ENCODE measurements at regions not wholly inside any gene's neighbourhood (a gene's known extent, or its start where the extent isn't known, plus 50 kb on each side); places are given as distances from the start of the nearest gene placed in this dataset.

DNA sequence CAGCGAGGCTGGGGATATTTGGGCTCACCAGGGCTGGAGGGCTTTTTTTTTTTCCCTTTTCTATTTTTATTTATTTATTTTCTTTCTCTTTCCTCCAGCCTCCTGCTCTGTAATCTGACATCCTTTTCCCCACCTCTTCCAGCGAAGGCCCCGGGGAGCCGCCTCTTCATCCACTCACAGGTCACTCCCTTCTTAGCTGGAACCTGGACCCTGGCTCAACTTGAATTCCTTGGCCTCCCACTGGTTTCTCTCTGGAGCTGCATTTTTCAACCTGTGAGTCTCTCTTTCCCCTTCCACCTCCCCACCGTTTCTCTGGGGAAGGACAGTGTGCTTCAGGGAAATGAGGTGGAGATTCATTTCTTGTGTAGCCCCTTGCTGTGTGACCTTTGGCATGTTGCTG lies 82.0 kb downstream of the MRM1 start:
- ChIA-PET RAD21 (ENCODE audit: low non-redundant PET in 1 of 2, low total read pairs in 2 of 2, uncharacterized antibody in 2 of 2, unreplicated experiment in 2 of 2) (no interaction called here), POLR2A (no interaction called here), CTCF (no interaction called here)
- H3K27ac ChIP-seq (ENCODE audit: low read depth, low read length) = no peak overlapping the region
- no peak for DNase-seq (ENCODE audit: low read depth, low spot score)
- no peaks in the 10 kb centered on the region for H3K36me3 ChIP-seq (ENCODE audit: control insufficient read depth in 1 of 2, insufficient read depth in 2 of 2, low read length in 2 of 2)
- H4K20me1 ChIP-seq (ENCODE audit: insufficient read depth) = no peaks in the 10 kb centered on the region
- intact Hi-C loops (cut with micrococcal nuclease) = no loop called here
- no peaks in the 10 kb centered on the region for H3K9me2 ChIP-seq (ENCODE audit: insufficient read depth)
- H3K4me2 ChIP-seq (ENCODE audit: low read length) = no peak overlapping the region
- H3K9ac ChIP-seq (ENCODE audit: low read length) = no peak overlapping the region
- H3K9me3 ChIP-seq (ENCODE audit: control insufficient read depth in 1 of 2, insufficient read depth in 1 of 2, low read depth in 1 of 2, low read length in 2 of 2) = no peaks in the 10 kb centered on the region
- no peak overlapping the region for H3K4me3 ChIP-seq (replicated peaks in 1 of 2; ENCODE audit: low read depth in 1 of 2, low read length in 2 of 2)
- H3K79me2 ChIP-seq (ENCODE audit: insufficient read depth, low read length) = no peaks in the 10 kb centered on the region
- BruUV-seq (replicated peaks) = no TSS peak
- no peak for ATAC-seq
- TF ChIP-seq POLR2AphosphoS5 (IDR thresholded peaks at IDR 0.05; ENCODE audit: low read depth, low read length) (no peak), EZH2 (IDR thresholded peaks at IDR 0.05) (no peak), ZNF274 (IDR thresholded peaks at IDR 0.05; ENCODE audit: low read depth, low read length) (no peak), JUND (IDR thresholded peaks at IDR 0.05) (no peak), YY1 (IDR thresholded peaks at IDR 0.05; ENCODE audit: extremely low read depth, insufficient replicate concordance, low read depth, low read length) (no peak), TCF7L2 (IDR thresholded peaks at IDR 0.05; ENCODE audit: borderline replicate concordance, extremely low read depth, insufficient read depth, insufficient read length) (no peak), POLR2A (IDR thresholded peaks at IDR 0.05; ENCODE audit: borderline replicate concordance, extremely low read depth, insufficient read depth, insufficient read length) (no peak), CBX3 (IDR thresholded peaks at IDR 0.05; ENCODE audit: low read depth) (no peak), SRF (IDR thresholded peaks at IDR 0.05; ENCODE audit: low read depth) (no peak), SIN3A (IDR thresholded peaks at IDR 0.05; ENCODE audit: low read depth) (no peak), FOSL1 (IDR thresholded peaks at IDR 0.05; ENCODE audit: low read depth) (no peak), EGR1 (IDR thresholded peaks at IDR 0.05; ENCODE audit: low read depth) (no peak), EZH2phosphoT487 (IDR thresholded peaks at IDR 0.05; ENCODE audit: borderline replicate concordance) (no peak), ZFX (IDR thresholded peaks at IDR 0.05) (no peak)
- TF ChIP-seq, protein P1, sequence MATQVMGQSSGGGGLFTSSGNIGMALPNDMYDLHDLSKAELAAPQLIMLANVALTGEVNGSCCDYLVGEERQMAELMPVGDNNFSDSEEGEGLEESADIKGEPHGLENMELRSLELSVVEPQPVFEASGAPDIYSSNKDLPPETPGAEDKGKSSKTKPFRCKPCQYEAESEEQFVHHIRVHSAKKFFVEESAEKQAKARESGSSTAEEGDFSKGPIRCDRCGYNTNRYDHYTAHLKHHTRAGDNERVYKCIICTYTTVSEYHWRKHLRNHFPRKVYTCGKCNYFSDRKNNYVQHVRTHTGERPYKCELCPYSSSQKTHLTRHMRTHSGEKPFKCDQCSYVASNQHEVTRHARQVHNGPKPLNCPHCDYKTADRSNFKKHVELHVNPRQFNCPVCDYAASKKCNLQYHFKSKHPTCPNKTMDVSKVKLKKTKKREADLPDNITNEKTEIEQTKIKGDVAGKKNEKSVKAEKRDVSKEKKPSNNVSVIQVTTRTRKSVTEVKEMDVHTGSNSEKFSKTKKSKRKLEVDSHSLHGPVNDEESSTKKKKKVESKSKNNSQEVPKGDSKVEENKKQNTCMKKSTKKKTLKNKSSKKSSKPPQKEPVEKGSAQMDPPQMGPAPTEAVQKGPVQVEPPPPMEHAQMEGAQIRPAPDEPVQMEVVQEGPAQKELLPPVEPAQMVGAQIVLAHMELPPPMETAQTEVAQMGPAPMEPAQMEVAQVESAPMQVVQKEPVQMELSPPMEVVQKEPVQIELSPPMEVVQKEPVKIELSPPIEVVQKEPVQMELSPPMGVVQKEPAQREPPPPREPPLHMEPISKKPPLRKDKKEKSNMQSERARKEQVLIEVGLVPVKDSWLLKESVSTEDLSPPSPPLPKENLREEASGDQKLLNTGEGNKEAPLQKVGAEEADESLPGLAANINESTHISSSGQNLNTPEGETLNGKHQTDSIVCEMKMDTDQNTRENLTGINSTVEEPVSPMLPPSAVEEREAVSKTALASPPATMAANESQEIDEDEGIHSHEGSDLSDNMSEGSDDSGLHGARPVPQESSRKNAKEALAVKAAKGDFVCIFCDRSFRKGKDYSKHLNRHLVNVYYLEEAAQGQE (IDR thresholded peaks at IDR 0.05; ENCODE audit: low read depth) = no peak
- TF ChIP-seq, protein P2, sequence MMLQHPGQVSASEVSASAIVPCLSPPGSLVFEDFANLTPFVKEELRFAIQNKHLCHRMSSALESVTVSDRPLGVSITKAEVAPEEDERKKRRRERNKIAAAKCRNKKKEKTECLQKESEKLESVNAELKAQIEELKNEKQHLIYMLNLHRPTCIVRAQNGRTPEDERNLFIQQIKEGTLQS (IDR thresholded peaks at IDR 0.05) = no peak
- TF ChIP-seq, protein P3, sequence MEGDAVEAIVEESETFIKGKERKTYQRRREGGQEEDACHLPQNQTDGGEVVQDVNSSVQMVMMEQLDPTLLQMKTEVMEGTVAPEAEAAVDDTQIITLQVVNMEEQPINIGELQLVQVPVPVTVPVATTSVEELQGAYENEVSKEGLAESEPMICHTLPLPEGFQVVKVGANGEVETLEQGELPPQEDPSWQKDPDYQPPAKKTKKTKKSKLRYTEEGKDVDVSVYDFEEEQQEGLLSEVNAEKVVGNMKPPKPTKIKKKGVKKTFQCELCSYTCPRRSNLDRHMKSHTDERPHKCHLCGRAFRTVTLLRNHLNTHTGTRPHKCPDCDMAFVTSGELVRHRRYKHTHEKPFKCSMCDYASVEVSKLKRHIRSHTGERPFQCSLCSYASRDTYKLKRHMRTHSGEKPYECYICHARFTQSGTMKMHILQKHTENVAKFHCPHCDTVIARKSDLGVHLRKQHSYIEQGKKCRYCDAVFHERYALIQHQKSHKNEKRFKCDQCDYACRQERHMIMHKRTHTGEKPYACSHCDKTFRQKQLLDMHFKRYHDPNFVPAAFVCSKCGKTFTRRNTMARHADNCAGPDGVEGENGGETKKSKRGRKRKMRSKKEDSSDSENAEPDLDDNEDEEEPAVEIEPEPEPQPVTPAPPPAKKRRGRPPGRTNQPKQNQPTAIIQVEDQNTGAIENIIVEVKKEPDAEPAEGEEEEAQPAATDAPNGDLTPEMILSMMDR (IDR thresholded peaks at IDR 0.05 in 2 of 3, conservative IDR thresholded peaks at IDR 0.05 in 1 of 3; ENCODE audit: borderline replicate concordance in 1 of 3, insufficient read depth in 1 of 3, low read depth in 2 of 3, low read length in 2 of 3) = no peak
- H3K27me3 ChIP-seq (ENCODE audit: insufficient read depth, low read length) = no peaks in the 10 kb centered on the region
- H2AFZ ChIP-seq (ENCODE audit: low read depth, low read length, poor library complexity, severe bottlenecking) = no peak overlapping the region
- no peaks in the 10 kb centered on the region for H3K4me1 ChIP-seq (ENCODE audit: control insufficient read depth in 1 of 2, insufficient read depth in 2 of 2, low read length in 2 of 2)
